Colonic mucosa (tissue), 4 donors: ENCODE measurements at regions not wholly inside any gene's neighbourhood (a gene's known extent, or its start where the extent isn't known, plus 50 kb on each side); places are given as distances from the start of the nearest gene placed in this dataset.

Source experiments
- DNase-seq: peaks from one replicate; pipeline ENCODE4 v3.0.0-alpha.2; 2020
- H3K27ac ChIP-seq: fragments of 200-600 bp; one replicate; pipeline ENCODE4 v1.8.0; 2021
- H3K27me3 ChIP-seq: fragments of 200-600 bp; one replicate; pipeline ENCODE4 v1.8.0; 2021
- H3K36me3 ChIP-seq: fragments of 200-600 bp; one replicate; pipeline ENCODE4 v1.8.0; 2021
- H3K4me1 ChIP-seq: fragments of 200-600 bp; one replicate; pipeline ENCODE4 v1.8.0; 2021; ENCODE audit warnings: mild to moderate bottlenecking
- H3K4me3 ChIP-seq: fragments of 200-600 bp; one replicate; pipeline ENCODE4 v1.8.0; 2021
- H3K9ac ChIP-seq, 2 donors: one replicate each; pipeline ENCODE4 v1.7.0; 2013; ENCODE audit warnings: control low read depth in 2 of 2, low read depth in 2 of 2, low read length in 2 of 2
- H3K9me3 ChIP-seq: fragments of 200-600 bp; one replicate; pipeline ENCODE4 v1.8.0; 2021
- intact Hi-C: fragments of 100-400 bp; cut with DNase I; formaldehyde crosslinking; loops from one replicate; pipeline ENCODE4 v1.14.1; 2022
- TF ChIP-seq, protein P1 (sequence below): fragments of 200-600 bp; IDR thresholded peaks from one replicate; pipeline ENCODE4 v1.8.0; 2022; ENCODE audit warnings: antibody characterized with exemption, mild to moderate bottlenecking
- donor health status: healthy.
- donor health status: DM: no; HTN: no; CAD: no.
- donor health status: DM: no; HTN: no; CAD: no.

DNA sequence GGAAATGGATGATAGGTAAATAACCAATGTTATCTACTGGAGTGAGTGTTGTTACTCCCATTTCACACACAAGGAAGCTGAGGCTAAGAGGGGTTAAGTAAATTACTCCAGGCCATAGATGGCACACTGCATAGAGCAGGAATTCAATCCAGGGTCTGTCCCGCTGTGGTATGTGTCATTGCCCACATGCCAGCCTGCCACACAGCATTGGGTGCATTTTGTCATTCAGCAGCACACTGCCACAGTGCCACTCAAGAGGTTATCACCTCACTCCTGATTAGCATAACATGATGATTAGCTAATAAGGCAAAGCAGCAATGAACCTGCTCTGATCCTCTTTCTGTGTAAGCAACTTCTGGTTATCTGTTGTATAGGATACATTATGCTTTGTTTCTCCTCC is 157.4 kb upstream of the CTNNB1 start:
- TF ChIP-seq, protein P1, sequence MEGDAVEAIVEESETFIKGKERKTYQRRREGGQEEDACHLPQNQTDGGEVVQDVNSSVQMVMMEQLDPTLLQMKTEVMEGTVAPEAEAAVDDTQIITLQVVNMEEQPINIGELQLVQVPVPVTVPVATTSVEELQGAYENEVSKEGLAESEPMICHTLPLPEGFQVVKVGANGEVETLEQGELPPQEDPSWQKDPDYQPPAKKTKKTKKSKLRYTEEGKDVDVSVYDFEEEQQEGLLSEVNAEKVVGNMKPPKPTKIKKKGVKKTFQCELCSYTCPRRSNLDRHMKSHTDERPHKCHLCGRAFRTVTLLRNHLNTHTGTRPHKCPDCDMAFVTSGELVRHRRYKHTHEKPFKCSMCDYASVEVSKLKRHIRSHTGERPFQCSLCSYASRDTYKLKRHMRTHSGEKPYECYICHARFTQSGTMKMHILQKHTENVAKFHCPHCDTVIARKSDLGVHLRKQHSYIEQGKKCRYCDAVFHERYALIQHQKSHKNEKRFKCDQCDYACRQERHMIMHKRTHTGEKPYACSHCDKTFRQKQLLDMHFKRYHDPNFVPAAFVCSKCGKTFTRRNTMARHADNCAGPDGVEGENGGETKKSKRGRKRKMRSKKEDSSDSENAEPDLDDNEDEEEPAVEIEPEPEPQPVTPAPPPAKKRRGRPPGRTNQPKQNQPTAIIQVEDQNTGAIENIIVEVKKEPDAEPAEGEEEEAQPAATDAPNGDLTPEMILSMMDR, result no peak
- H3K36me3 ChIP-seq, result no peaks in the 10 kb centered on the region
- no peaks in the 10 kb centered on the region for H3K9me3 ChIP-seq
- H3K4me3 ChIP-seq, result no peak overlapping the region
- no peaks in the 10 kb centered on the region for H3K27me3 ChIP-seq
- H3K4me1 ChIP-seq, result no peaks in the 10 kb centered on the region
- DNase-seq, result no peak
- intact Hi-C loops, result no loop called here
- H3K9ac ChIP-seq, result no peak overlapping the region
- no peak overlapping the region for H3K27ac ChIP-seq

DNA sequence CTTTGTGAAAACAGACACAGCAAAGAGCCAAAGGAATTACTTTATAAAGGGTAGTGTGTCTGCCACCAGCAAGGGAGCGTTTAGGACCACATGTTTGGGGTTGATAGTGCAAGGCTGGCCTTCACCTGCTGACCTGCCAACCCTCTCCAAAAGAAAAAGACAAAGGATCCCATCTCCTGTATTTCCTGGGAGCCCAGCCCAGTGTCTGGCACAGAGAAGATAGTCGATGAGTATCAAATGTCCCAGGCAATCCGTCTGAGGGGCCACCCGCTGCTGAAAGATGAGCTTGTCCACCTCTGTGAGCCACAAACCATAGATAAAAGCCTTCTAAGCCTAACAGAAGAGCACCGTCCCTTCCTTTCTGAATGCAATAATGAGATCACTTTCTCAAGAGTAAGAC is 154.8 kb upstream of the CTNNB1 start:
- TF ChIP-seq, protein P1, result no peak

DNA sequence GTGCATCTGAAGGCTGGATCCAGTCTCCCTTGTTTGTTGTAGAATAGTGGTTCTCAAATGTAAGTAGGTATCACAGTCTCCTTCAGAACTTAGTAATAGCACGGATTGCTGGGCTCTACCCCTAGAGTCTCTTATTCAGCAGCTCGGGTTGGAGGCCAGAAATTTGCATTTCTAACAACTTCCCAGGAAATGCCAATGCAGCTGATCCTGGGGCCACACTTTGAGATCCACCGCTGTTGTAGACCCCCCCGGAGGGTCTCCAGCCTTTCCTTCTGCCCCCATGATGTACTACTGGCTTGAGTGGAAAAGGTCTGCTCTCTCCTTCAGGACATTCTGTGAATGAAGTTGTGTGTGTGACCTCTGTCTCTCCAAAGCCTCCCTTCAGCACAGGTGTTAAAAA is 153.8 kb upstream of the CTNNB1 start:
- TF ChIP-seq, protein P1, result no peak
- Histone ChIP-seq H3K4me3 (no peak overlapping the region), H3K27ac (no peak overlapping the region), H3K27me3 (no peaks in the 10 kb centered on the region), H3K4me1 (no peaks in the 10 kb centered on the region), H3K36me3 (no peaks in the 10 kb centered on the region), H3K9me3 (no peaks in the 10 kb centered on the region), H3K9ac (no peak overlapping the region)
- intact Hi-C loops, result no loop called here
- no peak for DNase-seq

More for the DNA sequence above, 154.8 kb upstream of the CTNNB1 start:
- no peak for DNase-seq
- Histone ChIP-seq H3K9ac (no peak overlapping the region), H3K4me1 (no peaks in the 10 kb centered on the region), H3K4me3 (no peak overlapping the region), H3K27ac (no peak overlapping the region), H3K27me3 (no peaks in the 10 kb centered on the region), H3K36me3 (no peaks in the 10 kb centered on the region), H3K9me3 (no peaks in the 10 kb centered on the region)
- intact Hi-C loops, result no loop called here

DNA sequence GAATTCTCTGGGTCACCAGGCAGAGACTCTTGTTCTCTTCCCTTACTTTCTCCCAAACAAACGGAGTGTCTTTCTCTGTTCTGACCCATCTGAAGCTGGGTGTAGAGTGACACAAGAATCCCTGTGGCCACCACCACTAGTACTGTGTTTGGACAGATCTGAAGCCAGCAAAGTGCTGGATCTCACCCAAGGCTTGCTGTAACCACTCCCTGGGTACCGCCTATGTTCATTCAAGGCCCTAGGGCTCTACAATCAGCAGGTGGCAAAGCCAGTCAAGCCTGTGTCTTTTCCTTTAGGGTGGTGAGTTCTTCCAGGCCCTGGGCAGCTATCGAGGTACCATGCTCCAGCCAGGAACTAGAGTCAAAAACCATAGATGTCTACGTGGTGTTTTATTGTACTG is 149.2 kb upstream of the CTNNB1 start:
- TF ChIP-seq, protein P1, result no peak
- H3K4me3 ChIP-seq, result no peak overlapping the region
- no peaks in the 10 kb centered on the region for H3K36me3 ChIP-seq
- no peak overlapping the region for H3K27ac ChIP-seq
- H3K9me3 ChIP-seq, result no peaks in the 10 kb centered on the region
- no peaks in the 10 kb centered on the region for H3K4me1 ChIP-seq
- no peak for DNase-seq
- no peaks in the 10 kb centered on the region for H3K27me3 ChIP-seq
- intact Hi-C loops, result no loop called here
- H3K9ac ChIP-seq, result no peak overlapping the region

DNA sequence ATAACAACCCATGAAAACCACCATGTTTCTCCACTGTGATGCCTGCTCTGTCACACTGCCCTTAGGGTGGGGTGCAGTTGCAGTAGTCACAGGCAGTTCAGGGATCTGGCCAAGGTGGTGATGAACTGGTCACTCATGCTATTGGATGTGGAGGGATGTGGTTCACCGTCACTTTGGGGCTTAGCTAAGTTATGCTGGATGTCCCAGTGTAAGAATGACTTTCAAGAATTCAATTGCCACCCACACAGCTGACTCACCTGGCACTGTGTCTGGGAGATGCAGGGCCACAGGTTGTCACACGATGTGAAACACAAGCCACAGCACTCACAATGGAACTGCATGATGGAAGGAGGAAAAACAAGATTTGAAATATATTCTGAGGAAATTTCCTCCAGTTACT is 146.1 kb upstream of the CTNNB1 start:
- H3K36me3 ChIP-seq, result no peaks in the 10 kb centered on the region
- intact Hi-C loops, result no loop called here
- TF ChIP-seq, protein P1, result no peak
- H3K4me3 ChIP-seq, result no peak overlapping the region
- no peaks in the 10 kb centered on the region for H3K9me3 ChIP-seq
- no peak overlapping the region for H3K9ac ChIP-seq
- H3K4me1 ChIP-seq, result no peaks in the 10 kb centered on the region
- H3K27me3 ChIP-seq, result no peaks in the 10 kb centered on the region
- H3K27ac ChIP-seq, result no peak overlapping the region
- DNase-seq, result no peak

DNA sequence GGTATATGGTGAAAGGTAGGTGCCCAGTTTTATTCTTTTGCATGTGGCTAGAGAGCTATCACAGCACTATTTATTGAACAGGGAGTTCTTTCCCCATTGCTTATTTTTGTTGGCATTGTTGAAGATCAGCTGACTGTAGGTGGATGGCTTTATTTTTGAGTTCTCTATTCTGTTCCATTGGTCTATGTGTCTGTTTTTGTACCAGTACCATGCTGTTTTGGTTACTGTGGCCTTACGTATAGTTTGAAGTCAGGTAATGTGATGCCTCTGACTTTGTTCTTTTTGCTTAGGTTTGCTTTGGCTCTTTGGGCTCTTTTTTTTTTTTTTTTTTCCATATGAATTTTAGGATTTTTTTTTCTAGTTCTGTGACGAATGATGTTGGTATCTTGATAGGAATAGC is 139.2 kb upstream of the CTNNB1 start:
- H3K9me3 ChIP-seq, result no peaks in the 10 kb centered on the region
- no peaks in the 10 kb centered on the region for H3K27me3 ChIP-seq
- no peak overlapping the region for H3K9ac ChIP-seq
- H3K27ac ChIP-seq, result no peak overlapping the region
- no peak overlapping the region for H3K4me3 ChIP-seq
- no peaks in the 10 kb centered on the region for H3K4me1 ChIP-seq
- DNase-seq, result no peak
- TF ChIP-seq, protein P1, result no peak
- no peaks in the 10 kb centered on the region for H3K36me3 ChIP-seq
- intact Hi-C loops, result no loop called here
